ENCODE measurements at regions not wholly inside any gene's neighbourhood (a gene's known extent, or its start where the extent isn't known, plus 50 kb on each side); places are given as distances from the start of the nearest gene placed in this dataset.

GRCh38 chr2:35932276-35932963 is 423.2 kb upstream of the CRIM1 start:
- 81% methylated on average over 5 of the region's 5 CpGs for WGBS
- Histone ChIP-seq H3K9me3 (no peaks in the 10 kb centered on the region), H3K36me3 (no peaks in the 10 kb centered on the region), H3K4me1 (replicated peaks) (no peaks in the 10 kb centered on the region), H3K27me3 (replicated peaks; ENCODE audit: insufficient read depth) (no peaks in the 10 kb centered on the region), H3K27ac (no peak overlapping the region), H3K4me3 (no peak overlapping the region)
- TF ChIP-seq POLR2AphosphoS5 (IDR thresholded peaks at IDR 0.05) (no peak), POLR2A (IDR thresholded peaks at IDR 0.05) (no peak), CTCF (IDR thresholded peaks at IDR 0.05) (no peak)
- intact Hi-C loops (cut with DNase I) = no loop called here
- no peak for DNase-seq (ENCODE audit: low spot score)

- no peak for DNase-seq (ENCODE audit: low spot score)
- Histone ChIP-seq H3K9me3 (no peaks in the 10 kb centered on the region), H3K36me3 (no peaks in the 10 kb centered on the region), H3K27ac (no peak overlapping the region), H3K4me1 (replicated peaks) (no peaks in the 10 kb centered on the region), H3K4me3 (no peak overlapping the region), H3K27me3 (replicated peaks; ENCODE audit: insufficient read depth) (no peaks in the 10 kb centered on the region)
- intact Hi-C loops (cut with DNase I) = no loop called here
- TF ChIP-seq POLR2AphosphoS5 (IDR thresholded peaks at IDR 0.05) = no peak
- TF ChIP-seq CTCF (IDR thresholded peaks at IDR 0.05) = no peak
- TF ChIP-seq POLR2A (IDR thresholded peaks at IDR 0.05) = no peak
- 90% methylated on average over 4 of the region's 4 CpGs for WGBS
Measured at GRCh38 chr2:35931626-35932025, 424.0 kb upstream of the CRIM1 start.

- DNase-seq (ENCODE audit: low spot score) = no peak
- WGBS = 94% methylated on average over 5 of the region's 5 CpGs
- Histone ChIP-seq H3K27me3 (replicated peaks; ENCODE audit: insufficient read depth) (no peaks in the 10 kb centered on the region), H3K4me1 (replicated peaks) (no peaks in the 10 kb centered on the region), H3K4me3 (no peak overlapping the region), H3K9me3 (no peaks in the 10 kb centered on the region), H3K36me3 (no peaks in the 10 kb centered on the region), H3K27ac (no peak overlapping the region)
- no peak for TF ChIP-seq CTCF (IDR thresholded peaks at IDR 0.05)
- TF ChIP-seq POLR2A (IDR thresholded peaks at IDR 0.05) = no peak
- no peak for TF ChIP-seq POLR2AphosphoS5 (IDR thresholded peaks at IDR 0.05)
- intact Hi-C loops (cut with DNase I) = no loop called here
Measured at GRCh38 chr2:35931115-35931514, 424.5 kb upstream of the CRIM1 start.

GRCh38 chr2:35929551-35929950 is 426.0 kb upstream of the CRIM1 start:
- no peak for DNase-seq (ENCODE audit: low spot score)
- H3K4me1 ChIP-seq (replicated peaks) = no peaks in the 10 kb centered on the region
- H3K36me3 ChIP-seq = no peaks in the 10 kb centered on the region
- H3K9me3 ChIP-seq = no peaks in the 10 kb centered on the region
- H3K27ac ChIP-seq = no peak overlapping the region
- TF ChIP-seq CTCF (IDR thresholded peaks at IDR 0.05) = no peak
- no peak for TF ChIP-seq POLR2A (IDR thresholded peaks at IDR 0.05)
- no peak for TF ChIP-seq POLR2AphosphoS5 (IDR thresholded peaks at IDR 0.05)
- intact Hi-C loops (cut with DNase I) = no loop called here
- no peaks in the 10 kb centered on the region for H3K27me3 ChIP-seq (replicated peaks; ENCODE audit: insufficient read depth)
- WGBS = 90% methylated on average over 2 of the region's 2 CpGs
- no peak overlapping the region for H3K4me3 ChIP-seq

- no peaks in the 10 kb centered on the region for H3K27me3 ChIP-seq (replicated peaks; ENCODE audit: insufficient read depth)
- no peaks in the 10 kb centered on the region for H3K4me1 ChIP-seq (replicated peaks)
- no peak overlapping the region for H3K27ac ChIP-seq
- no peaks in the 10 kb centered on the region for H3K9me3 ChIP-seq
- TF ChIP-seq CTCF (IDR thresholded peaks at IDR 0.05) (no peak), POLR2AphosphoS5 (IDR thresholded peaks at IDR 0.05) (no peak), POLR2A (IDR thresholded peaks at IDR 0.05) (no peak)
- intact Hi-C loops (cut with DNase I) = no loop called here
- H3K36me3 ChIP-seq = no peaks in the 10 kb centered on the region
- no peak overlapping the region for H3K4me3 ChIP-seq
- no peak for DNase-seq (ENCODE audit: low spot score)
Measured at GRCh38 chr2:35920061-35920460, 435.5 kb upstream of the CRIM1 start.

Data from prostate gland (tissue), 2 donors.